Stomach smooth muscle (tissue), 2 donors: ENCODE measurements at regions not wholly inside any gene's neighbourhood (a gene's known extent, or its start where the extent isn't known, plus 50 kb on each side); places are given as distances from the start of the nearest gene placed in this dataset.
"Not testable (repeated sequence)": the region's sequence is repeated elsewhere in the genome, so short reads cannot be mapped to it uniquely, and the experiment has no call there.

Source experiments
- H3K27ac ChIP-seq: one replicate; pipeline ENCODE4 v1.7.0; 2013; ENCODE audit warnings: mild to moderate bottlenecking, low read length, inconsistent platforms
- H3K27me3 ChIP-seq, 2 donors: one replicate each; pipeline ENCODE4 v1.7.0; 2013; ENCODE audit warnings: low read length in 2 of 2; ENCODE audit not compliant: insufficient read depth in 2 of 2, control insufficient read depth in 1 of 2
- H3K36me3 ChIP-seq, 2 donors: one replicate each; pipeline ENCODE4 v1.7.0; 2013; ENCODE audit warnings: low read length in 2 of 2; ENCODE audit not compliant: control insufficient read depth in 2 of 2, insufficient read depth in 2 of 2
- H3K4me1 ChIP-seq: one replicate; pipeline ENCODE4 v1.7.0; 2013; ENCODE audit warnings: low read length; ENCODE audit not compliant: control insufficient read depth, insufficient read depth
- H3K4me3 ChIP-seq, 2 donors: one replicate each; pipeline ENCODE4 v1.7.0; 2013; ENCODE audit warnings: low read length in 2 of 2
- H3K9ac ChIP-seq, 2 donors: one replicate each; pipeline ENCODE4 v1.7.0; 2013; ENCODE audit warnings: low read length in 2 of 2, mild to moderate bottlenecking in 1 of 2
- H3K9me3 ChIP-seq, 2 donors: one replicate each; pipeline ENCODE4 v1.7.0; 2013; ENCODE audit warnings: low read length in 2 of 2; ENCODE audit not compliant: control insufficient read depth in 2 of 2
- donor health status: healthy.
- donor health status: Pancreatic carcinoma.

DNA sequence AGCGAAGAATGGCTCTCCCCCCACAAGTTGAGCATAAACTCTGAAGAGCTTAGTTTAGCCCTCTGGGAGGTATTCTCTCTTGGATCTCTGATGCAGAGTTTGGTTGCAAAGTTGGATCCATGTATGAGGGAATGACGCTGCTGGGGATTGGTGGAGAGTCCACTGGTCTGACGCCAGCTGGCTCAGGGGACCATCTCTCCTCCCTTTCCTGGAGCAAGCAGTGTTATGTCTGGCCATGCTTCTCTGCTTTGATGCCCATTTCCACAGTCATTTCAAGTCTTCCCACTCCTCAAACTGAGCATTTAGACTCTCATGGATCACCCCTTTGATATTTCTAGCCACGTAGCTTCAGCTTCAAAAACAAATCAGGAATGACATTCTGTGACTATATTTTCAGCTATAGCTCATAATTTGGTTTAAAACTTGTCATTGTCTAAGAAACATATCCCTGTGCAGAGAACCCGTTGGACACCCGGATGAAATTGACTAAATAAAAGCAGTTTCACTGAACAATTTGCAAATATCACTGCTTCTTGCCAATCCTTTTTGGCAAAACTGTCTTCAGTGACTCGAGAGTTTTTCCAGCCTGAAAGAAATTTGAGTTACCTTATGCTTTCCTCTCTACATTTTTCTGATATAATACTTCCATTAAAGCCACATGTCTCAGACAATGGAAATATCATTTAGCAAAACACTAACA is 193.4 kb upstream of the CDH11 start:
- Histone ChIP-seq H3K4me1 (peaks cover 16% of the 10 kb centered on the region), H3K27ac (no peak overlapping the region), H3K9ac (no peak overlapping the region), H3K27me3 (no peaks in the 10 kb centered on the region), H3K36me3 (no peaks in the 10 kb centered on the region), H3K9me3 (no peaks in the 10 kb centered on the region), H3K4me3 (no peak overlapping the region)

DNA sequence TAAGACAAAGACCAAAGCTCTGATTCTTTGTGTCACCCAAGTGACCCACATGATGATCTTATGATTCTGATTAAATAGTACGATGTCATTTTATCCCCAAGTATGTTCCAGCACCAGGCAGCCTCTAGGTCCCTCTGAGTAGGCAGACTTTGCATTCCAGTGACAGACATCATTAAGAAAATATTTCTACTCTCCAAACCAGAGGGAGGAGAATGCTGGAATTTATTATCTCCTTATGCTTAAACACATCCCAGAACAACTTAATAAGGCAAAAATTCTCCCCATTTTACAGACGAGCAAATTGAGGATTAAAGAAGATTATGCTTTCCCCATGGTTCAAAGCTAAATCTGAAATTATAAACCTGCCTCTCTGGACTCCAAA is 192.8 kb upstream of the CDH11 start:
- Histone ChIP-seq H3K27ac (no peak overlapping the region), H3K9ac (no peak overlapping the region), H3K4me3 (no peak overlapping the region), H3K9me3 (no peaks in the 10 kb centered on the region), H3K36me3 (no peaks in the 10 kb centered on the region), H3K4me1 (peaks cover 16% of the 10 kb centered on the region), H3K27me3 (no peaks in the 10 kb centered on the region)

- Histone ChIP-seq H3K27ac (no peak overlapping the region), H3K4me1 (peaks cover 16% of the 10 kb centered on the region), H3K27me3 (no peaks in the 10 kb centered on the region), H3K9me3 (no peaks in the 10 kb centered on the region), H3K9ac (no peak overlapping the region), H3K36me3 (no peaks in the 10 kb centered on the region), H3K4me3 (no peak overlapping the region)
These were observed 192.2 kb upstream of the CDH11 start for GRCh38 chr16:65313936-65314626.

- no peaks in the 10 kb centered on the region for H3K36me3 ChIP-seq
- no peaks in the 10 kb centered on the region for H3K27me3 ChIP-seq
- H3K9ac ChIP-seq = no peak overlapping the region
- no peak overlapping the region for H3K27ac ChIP-seq
- H3K4me1 ChIP-seq = peaks cover 16% of the 10 kb centered on the region
- H3K9me3 ChIP-seq = no peaks in the 10 kb centered on the region
- H3K4me3 ChIP-seq = no peak overlapping the region
These were observed 190.9 kb upstream of the CDH11 start for GRCh38 chr16:65312795-65313194.

- Histone ChIP-seq H3K36me3 (no peaks in the 10 kb centered on the region), H3K27ac (no peak overlapping the region), H3K4me3 (no peak overlapping the region), H3K4me1 (peaks cover 14% of the 10 kb centered on the region), H3K27me3 (no peaks in the 10 kb centered on the region), H3K9me3 (no peaks in the 10 kb centered on the region), H3K9ac (no peak overlapping the region)
These were observed 190.2 kb upstream of the CDH11 start for GRCh38 chr16:65312071-65312470.

GRCh38 chr16:65310491-65310890 is 188.6 kb upstream of the CDH11 start:
- H3K4me1 ChIP-seq = peaks cover 12% of the 10 kb centered on the region

DNA sequence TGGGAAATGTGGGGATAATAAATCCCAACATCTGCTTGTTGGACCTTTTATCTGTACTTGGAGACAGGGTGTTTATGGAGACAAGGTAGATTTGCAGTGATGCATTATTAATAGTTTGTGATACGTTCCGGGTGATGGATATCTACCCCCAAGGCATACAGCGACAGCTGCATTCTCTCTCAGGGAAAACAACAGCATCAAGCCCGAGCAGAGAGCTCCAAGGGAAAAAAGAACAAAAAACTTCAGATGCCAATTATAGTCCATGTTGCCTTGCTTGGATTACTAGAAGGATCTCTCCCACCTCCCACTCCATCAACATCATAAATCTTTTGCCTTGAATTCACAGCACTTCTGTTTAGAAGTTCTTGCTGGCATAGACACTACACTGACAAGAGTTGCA is 187.5 kb upstream of the CDH11 start:
- Histone ChIP-seq H3K27ac (no peak overlapping the region), H3K4me3 (no peak overlapping the region), H3K9ac (no peak overlapping the region), H3K36me3 (no peaks in the 10 kb centered on the region), H3K27me3 (no peaks in the 10 kb centered on the region), H3K4me1 (peaks cover 1% of the 10 kb centered on the region), H3K9me3 (no peaks in the 10 kb centered on the region)

More at GRCh38 chr16:65310491-65310890, 188.6 kb upstream of the CDH11 start:
- not testable (repeated sequence) for H3K27ac ChIP-seq, H3K36me3 ChIP-seq, H3K27me3 ChIP-seq, H3K9ac ChIP-seq, H3K4me3 ChIP-seq, H3K9me3 ChIP-seq

DNA sequence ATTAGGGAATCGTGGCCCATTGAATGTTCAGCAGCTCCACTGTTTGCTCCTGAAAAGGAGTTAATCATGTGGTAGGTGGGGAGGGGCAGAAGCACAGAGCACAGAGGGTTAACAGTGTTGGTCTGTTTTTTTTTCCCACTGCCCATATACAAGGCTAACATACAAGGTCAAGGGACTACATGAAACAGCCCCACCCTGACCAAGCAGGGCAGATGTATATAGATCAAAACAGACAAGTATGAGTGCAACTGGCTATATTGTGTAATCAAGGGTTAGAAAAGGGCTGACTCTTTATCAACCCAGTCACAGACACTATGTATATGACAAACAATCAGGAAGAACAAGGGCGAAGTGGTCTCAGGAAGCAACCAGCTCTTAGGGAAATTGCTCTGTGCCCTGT is 186.6 kb upstream of the CDH11 start:
- no peak overlapping the region for H3K27ac ChIP-seq
- no peaks in the 10 kb centered on the region for H3K36me3 ChIP-seq

DNA sequence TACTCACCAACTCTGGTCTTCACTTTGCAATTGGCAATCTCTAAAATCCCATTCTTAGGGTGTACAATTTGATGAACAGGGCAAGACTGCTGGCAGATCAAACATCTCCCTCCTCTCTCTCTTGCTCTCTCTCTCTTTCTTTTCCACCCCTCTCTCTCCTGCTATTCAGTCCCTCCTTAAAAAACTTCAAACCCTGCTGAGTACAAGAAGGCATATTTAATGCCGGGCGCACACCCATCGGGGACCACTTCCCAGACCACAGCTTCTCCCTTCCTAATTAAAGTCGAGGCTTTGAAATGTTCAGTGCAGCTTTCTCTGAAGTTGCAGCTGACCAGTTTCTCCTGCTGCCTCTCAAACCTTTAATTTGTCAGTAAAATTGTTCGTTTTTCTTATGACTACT is 185.4 kb upstream of the CDH11 start:
- no peak overlapping the region for H3K27ac ChIP-seq
- no peaks in the 10 kb centered on the region for H3K9me3 ChIP-seq
- H3K4me1 ChIP-seq = no peaks in the 10 kb centered on the region
- no peak overlapping the region for H3K9ac ChIP-seq
- H3K27me3 ChIP-seq = no peaks in the 10 kb centered on the region
- no peak overlapping the region for H3K4me3 ChIP-seq
- H3K36me3 ChIP-seq = no peaks in the 10 kb centered on the region

More for the DNA sequence above, 186.6 kb upstream of the CDH11 start:
- Histone ChIP-seq H3K4me1 (no peaks in the 10 kb centered on the region), H3K27me3 (no peaks in the 10 kb centered on the region), H3K4me3 (no peak overlapping the region), H3K9me3 (no peaks in the 10 kb centered on the region), H3K9ac (no peak overlapping the region)

GRCh38 chr16:65306722-65307121 is 184.9 kb upstream of the CDH11 start:
- H3K4me3 ChIP-seq = no peak overlapping the region

GRCh38 chr16:65306300-65306699 is 184.4 kb upstream of the CDH11 start:
- Histone ChIP-seq H3K4me1 (no peaks in the 10 kb centered on the region), H3K27ac (no peak overlapping the region), H3K9me3 (no peaks in the 10 kb centered on the region), H3K4me3 (no peak overlapping the region), H3K9ac (no peak overlapping the region), H3K27me3 (no peaks in the 10 kb centered on the region), H3K36me3 (no peaks in the 10 kb centered on the region)

More at GRCh38 chr16:65306722-65307121, 184.9 kb upstream of the CDH11 start:
- H3K9me3 ChIP-seq = no peaks in the 10 kb centered on the region
- no peaks in the 10 kb centered on the region for H3K27me3 ChIP-seq
- H3K27ac ChIP-seq = no peak overlapping the region
- H3K36me3 ChIP-seq = no peaks in the 10 kb centered on the region
- no peaks in the 10 kb centered on the region for H3K4me1 ChIP-seq
- no peak overlapping the region for H3K9ac ChIP-seq
